Activated CD4-positive, alpha-beta T cell treated with anti-CD3 and anti-CD28 coated beads for 48 hours (primary cell): ENCODE measurements at regions not wholly inside any gene's neighbourhood (a gene's known extent, or its start where the extent isn't known, plus 50 kb on each side); places are given as distances from the start of the nearest gene placed in this dataset.

Source experiments
- DNase-seq: peaks from one replicate; pipeline ENCODE4 v3.0.0-alpha.2; 2020

GRCh38 chr13:64958106-64958505 lies 2272.0 kb downstream of the PCDH9 start:
- DNase-seq = no peak

- no peak for DNase-seq
These were observed 2291.5 kb downstream of the PCDH9 start for GRCh38 chr13:64938660-64939059.

GRCh38 chr13:64937302-64937701 lies 2292.8 kb downstream of the PCDH9 start:
- no peak for DNase-seq

- no peak for DNase-seq
These were observed 2293.3 kb downstream of the PCDH9 start for GRCh38 chr13:64936879-64937278.

- DNase-seq = no peak
These were observed 2294.7 kb downstream of the PCDH9 start for GRCh38 chr13:64935441-64935840.

GRCh38 chr13:64934569-64935362 lies 2295.4 kb downstream of the PCDH9 start:
- DNase-seq = no peak

- no peak for DNase-seq
These were observed 2299.5 kb downstream of the PCDH9 start for GRCh38 chr13:64930636-64931035.

- DNase-seq = no peak
These were observed 2301.2 kb downstream of the PCDH9 start for GRCh38 chr13:64928696-64929499.

- DNase-seq = no peak
These were observed 2304.4 kb downstream of the PCDH9 start for GRCh38 chr13:64925727-64926126.

- no peak for DNase-seq
These were observed 2304.9 kb downstream of the PCDH9 start for GRCh38 chr13:64925284-64925683.

- no peak for DNase-seq
These were observed 2305.7 kb downstream of the PCDH9 start for GRCh38 chr13:64924401-64924800.

- DNase-seq = no peak
These were observed 2312.6 kb downstream of the PCDH9 start for GRCh38 chr13:64917566-64917965.

- no peak for DNase-seq
These were observed 2318.0 kb downstream of the PCDH9 start for GRCh38 chr13:64912141-64912540.

- DNase-seq = no peak
These were observed 2320.0 kb downstream of the PCDH9 start for GRCh38 chr13:64910096-64910495.

- no peak for DNase-seq
These were observed 2321.0 kb downstream of the PCDH9 start for GRCh38 chr13:64909184-64909583.

- no peak for DNase-seq
These were observed 2330.1 kb downstream of the PCDH9 start for GRCh38 chr13:64900039-64900438.

- no peak for DNase-seq
These were observed 2345.2 kb downstream of the PCDH9 start for GRCh38 chr13:64884976-64885375.

- no peak for DNase-seq
These were observed 2353.0 kb downstream of the PCDH9 start for GRCh38 chr13:64877176-64877575.

- no peak for DNase-seq
These were observed 2358.4 kb downstream of the PCDH9 start for GRCh38 chr13:64871742-64872141.

- DNase-seq = no peak
These were observed 2360.6 kb downstream of the PCDH9 start for GRCh38 chr13:64869539-64869938.

GRCh38 chr13:64867856-64868255 lies 2362.3 kb downstream of the PCDH9 start:
- DNase-seq = no peak

GRCh38 chr13:64866331-64866730 lies 2363.8 kb downstream of the PCDH9 start:
- DNase-seq = no peak

- no peak for DNase-seq
These were observed 2374.6 kb downstream of the PCDH9 start for GRCh38 chr13:64855506-64855905.

- DNase-seq = no peak
These were observed 2380.1 kb downstream of the PCDH9 start for GRCh38 chr13:64850017-64850416.
